ENCODE measurements at regions not wholly inside any gene's neighbourhood (a gene's known extent, or its start where the extent isn't known, plus 50 kb on each side); places are given as distances from the start of the nearest gene placed in this dataset.
"Not testable (repeated sequence)": the region's sequence is repeated elsewhere in the genome, so short reads cannot be mapped to it uniquely, and the experiment has no call there.

- H3K27ac ChIP-seq, result peak overlapping the region in 1 of 2 donors; percentile 35
Measured at GRCh38 chr20:11995805-11996567, 78.3 kb downstream of the BTBD3 start.

DNA sequence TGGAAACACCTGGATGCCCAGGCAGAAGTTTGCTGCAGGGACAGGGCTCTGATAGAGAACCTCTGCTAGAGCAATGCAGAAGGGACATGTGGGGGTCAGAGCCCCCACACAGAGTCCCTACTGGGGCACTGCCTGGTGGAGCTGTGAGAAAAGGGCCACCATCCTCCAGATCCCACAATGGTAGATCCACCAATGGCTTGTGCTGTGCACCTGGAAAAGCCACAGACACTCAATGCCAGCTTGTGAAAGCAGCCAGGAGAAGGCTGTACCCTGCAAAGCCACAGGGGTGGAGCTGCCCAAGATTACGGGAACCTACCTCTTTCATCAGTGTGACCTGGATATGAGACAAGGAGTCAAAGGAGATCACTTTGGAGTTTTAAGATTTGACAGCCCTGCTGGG lies 87.1 kb downstream of the BTBD3 start:
- not testable (repeated sequence) for H3K27ac ChIP-seq; DNase-seq (ENCODE audit: low spot score)

More at GRCh38 chr20:11995805-11996567, 78.3 kb downstream of the BTBD3 start:
- TF ChIP-seq, protein P1, sequence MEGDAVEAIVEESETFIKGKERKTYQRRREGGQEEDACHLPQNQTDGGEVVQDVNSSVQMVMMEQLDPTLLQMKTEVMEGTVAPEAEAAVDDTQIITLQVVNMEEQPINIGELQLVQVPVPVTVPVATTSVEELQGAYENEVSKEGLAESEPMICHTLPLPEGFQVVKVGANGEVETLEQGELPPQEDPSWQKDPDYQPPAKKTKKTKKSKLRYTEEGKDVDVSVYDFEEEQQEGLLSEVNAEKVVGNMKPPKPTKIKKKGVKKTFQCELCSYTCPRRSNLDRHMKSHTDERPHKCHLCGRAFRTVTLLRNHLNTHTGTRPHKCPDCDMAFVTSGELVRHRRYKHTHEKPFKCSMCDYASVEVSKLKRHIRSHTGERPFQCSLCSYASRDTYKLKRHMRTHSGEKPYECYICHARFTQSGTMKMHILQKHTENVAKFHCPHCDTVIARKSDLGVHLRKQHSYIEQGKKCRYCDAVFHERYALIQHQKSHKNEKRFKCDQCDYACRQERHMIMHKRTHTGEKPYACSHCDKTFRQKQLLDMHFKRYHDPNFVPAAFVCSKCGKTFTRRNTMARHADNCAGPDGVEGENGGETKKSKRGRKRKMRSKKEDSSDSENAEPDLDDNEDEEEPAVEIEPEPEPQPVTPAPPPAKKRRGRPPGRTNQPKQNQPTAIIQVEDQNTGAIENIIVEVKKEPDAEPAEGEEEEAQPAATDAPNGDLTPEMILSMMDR (IDR thresholded peaks at IDR 0.05), result no peak
- no peak overlapping the region for H3K4me3 ChIP-seq
- no peak for DNase-seq (ENCODE audit: low spot score)

GRCh38 chr20:12012241-12013222 lies 94.8 kb downstream of the BTBD3 start:
- DNase-seq (ENCODE audit: low spot score), result no peak
- TF ChIP-seq, protein P1 (IDR thresholded peaks at IDR 0.05), result peak; percentile 42

More for the DNA sequence above, 87.1 kb downstream of the BTBD3 start:
- not testable (repeated sequence) for H3K4me3 ChIP-seq

DNA sequence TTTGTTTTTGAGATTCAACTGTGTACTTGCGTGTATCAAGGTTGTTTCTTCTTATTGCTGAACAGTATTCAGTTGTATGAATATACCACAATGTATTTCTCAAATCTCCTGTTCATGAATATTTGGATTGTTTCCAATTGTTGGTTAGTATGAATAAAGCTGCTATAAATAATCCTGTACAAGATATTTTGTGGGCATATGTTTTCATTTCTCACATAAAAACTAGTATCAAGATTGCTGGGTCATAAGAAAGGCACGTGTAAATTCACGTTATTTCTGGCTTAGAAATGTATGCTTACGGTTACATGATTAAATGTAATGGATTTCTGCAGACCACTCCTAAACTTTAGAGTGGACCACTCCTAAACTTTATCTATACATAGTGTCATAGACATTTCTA lies 96.6 kb downstream of the BTBD3 start:
- DNase-seq (ENCODE audit: low spot score), result no peak
- H3K27ac ChIP-seq, result no peak overlapping the region
- no peak overlapping the region for H3K4me3 ChIP-seq
- TF ChIP-seq, protein P1 (IDR thresholded peaks at IDR 0.05), result no peak

More at GRCh38 chr20:12012241-12013222, 94.8 kb downstream of the BTBD3 start:
- Histone ChIP-seq H3K27ac (no peak overlapping the region), H3K4me3 (no peak overlapping the region)

DNA sequence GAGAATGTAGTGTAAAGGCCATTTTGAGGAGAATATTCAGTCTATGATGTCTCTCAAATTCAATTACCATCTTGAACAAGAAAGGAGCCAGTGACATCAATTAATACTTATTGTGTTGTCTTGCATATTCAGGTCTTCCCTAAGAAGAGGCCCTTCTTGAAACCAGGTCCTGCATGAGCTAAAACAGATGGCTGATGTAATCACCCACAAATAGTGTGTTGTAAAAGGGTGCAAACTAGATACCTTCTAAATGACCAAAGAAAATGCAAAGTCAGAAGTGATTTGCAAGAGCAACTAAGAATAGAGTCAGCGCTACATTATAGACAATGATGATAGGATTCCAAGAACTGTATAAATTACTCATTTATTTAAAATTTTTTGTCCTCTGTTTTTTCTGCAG lies 97.0 kb downstream of the BTBD3 start:
- no peak overlapping the region for H3K4me3 ChIP-seq
- no peak overlapping the region for H3K27ac ChIP-seq
- no peak for DNase-seq (ENCODE audit: low spot score)
- TF ChIP-seq, protein P1 (IDR thresholded peaks at IDR 0.05), result no peak

- TF ChIP-seq, protein P1 (IDR thresholded peaks at IDR 0.05), result no peak
- Histone ChIP-seq H3K4me3 (no peak overlapping the region), H3K27ac (no peak overlapping the region)
- DNase-seq (ENCODE audit: low spot score), result no peak
Measured at GRCh38 chr20:12016291-12016690, 98.6 kb downstream of the BTBD3 start.

GRCh38 chr20:12019715-12020114 lies 102.0 kb downstream of the BTBD3 start:
- Histone ChIP-seq H3K27ac (no peak overlapping the region), H3K4me3 (no peak overlapping the region)
- DNase-seq (ENCODE audit: low spot score), result no peak
- TF ChIP-seq, protein P1 (IDR thresholded peaks at IDR 0.05), result no peak
